NCI-H2107 treated with DMSO at 0.1 percent for 48 hours (cell line): ENCODE measurements at regions not wholly inside any gene's neighbourhood (a gene's known extent, or its start where the extent isn't known, plus 50 kb on each side); places are given as distances from the start of the nearest gene placed in this dataset.
"Not testable (repeated sequence)": the region's sequence is repeated elsewhere in the genome, so short reads cannot be mapped to it uniquely, and the experiment has no call there.

Source experiments
- DNase-seq: peaks from one replicate; lab custom pipeline; 2025; ENCODE audit not compliant: unreplicated experiment; lab: John Stamatoyannopoulos, UW

DNA sequence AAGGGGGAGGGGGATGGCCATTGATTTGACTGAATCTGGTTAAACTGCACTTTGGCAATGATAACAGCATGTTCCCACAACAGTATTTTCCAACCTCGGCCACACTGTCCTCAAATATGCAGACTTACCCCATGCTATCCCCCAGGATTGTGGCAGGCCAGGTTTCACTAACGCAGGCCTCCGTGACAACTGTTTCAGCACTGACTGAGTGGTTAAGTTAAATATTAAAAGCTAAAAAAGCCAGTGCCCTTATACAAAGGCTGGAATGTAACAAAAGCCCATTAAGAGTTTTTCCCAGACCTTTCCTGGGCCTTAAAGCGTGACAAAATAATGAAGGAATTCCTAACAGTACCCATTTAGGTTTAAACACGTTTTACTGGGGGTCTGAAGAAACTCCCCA, 202.9 kb downstream of the USP25 start:
- no peak for DNase-seq

DNA sequence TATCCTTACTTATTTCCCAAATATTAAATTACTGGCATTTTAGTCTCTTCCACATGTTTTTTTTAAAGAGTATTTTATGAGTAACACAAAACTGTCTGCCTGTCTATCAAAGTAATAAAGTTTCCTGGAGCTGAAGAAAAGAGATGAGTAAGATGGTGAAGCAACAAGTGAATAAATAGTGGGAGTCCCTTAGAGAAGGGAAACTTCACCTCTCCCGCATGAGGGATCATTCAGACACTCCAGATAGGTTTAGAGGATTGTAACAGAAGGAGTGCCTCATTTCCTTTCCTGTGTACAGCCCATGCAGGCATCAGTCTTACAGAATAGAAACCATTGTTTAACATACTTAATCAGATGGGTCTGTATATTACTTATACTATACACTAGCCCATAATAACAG, 205.7 kb downstream of the USP25 start:
- DNase-seq, result no peak

DNA sequence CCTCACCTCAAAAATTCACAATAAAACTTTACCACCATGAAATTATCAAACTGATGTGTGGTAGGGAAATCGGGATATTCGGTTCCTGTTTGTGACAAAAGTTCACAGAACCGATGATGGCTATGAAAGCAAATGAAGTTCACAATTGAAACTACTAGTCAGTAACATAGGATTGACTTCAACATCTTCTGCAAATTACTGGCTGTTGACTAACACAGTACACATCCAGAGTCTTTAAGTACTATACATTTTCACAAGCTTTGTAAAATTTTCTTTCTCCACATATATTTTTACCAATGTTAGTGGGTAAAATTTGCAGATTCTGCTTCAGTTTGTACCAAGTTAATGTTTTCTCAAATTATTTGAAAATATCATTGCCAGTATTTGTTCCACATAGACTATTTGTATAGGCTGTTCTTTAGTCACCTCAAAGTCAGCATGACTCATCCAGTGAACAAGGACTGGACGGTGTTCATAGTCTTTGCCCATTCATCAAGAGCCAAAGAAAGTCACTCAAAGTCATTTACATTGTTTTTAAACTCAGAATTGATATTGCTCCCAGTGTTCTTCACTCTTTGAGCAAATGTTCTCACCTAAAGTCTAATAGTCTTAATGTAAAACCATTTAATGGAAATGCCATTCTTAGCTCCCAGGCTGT, 213.4 kb downstream of the USP25 start:
- DNase-seq, result no peak

DNA sequence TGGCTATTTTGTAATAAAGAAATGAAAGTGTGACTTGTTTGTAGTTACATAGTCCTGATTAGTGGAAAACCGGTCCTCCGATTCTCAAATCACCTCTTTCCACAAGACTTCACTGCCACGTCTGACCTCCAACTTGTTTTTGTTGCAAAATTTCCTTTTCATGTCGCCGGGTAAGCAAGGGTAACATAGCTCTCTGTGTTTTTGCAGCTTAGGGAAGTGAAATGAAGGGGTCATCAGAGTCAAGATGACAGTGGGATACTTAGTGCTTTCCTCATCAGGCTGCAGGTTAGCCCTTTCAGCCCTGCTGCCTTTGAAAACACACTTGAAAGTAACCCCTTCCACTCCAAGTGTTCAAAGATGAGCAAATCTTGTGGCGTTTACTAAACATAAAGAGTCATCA, 217.9 kb downstream of the USP25 start:
- DNase-seq, result no peak

DNA sequence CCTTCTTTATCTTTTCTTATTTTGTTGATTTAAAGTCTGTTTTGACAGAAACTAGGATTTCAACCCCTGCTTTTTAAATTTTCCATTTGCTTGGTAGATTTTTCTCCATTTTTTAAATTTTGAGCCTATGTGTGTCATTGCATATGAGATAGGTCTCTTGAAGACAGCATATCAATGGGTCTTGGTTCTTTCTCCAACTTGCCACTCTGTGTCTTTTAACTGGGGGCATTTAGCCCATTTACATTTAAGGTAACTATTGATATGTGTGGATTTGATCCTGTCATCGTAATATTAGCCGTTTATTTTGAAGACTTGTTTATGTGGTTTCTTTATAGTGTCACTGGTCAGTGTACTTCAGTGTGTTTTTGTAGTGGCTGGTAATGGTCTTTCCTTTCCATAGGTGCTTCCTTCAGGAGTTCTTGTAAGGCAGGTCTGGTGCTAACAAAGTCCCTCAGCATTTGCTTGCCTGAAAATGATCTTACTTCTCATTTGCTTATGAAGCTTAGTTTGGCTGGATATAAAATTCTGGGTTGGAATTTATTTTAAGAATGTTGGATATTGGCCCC, 223.9 kb downstream of the USP25 start:
- DNase-seq, result no peak

DNA sequence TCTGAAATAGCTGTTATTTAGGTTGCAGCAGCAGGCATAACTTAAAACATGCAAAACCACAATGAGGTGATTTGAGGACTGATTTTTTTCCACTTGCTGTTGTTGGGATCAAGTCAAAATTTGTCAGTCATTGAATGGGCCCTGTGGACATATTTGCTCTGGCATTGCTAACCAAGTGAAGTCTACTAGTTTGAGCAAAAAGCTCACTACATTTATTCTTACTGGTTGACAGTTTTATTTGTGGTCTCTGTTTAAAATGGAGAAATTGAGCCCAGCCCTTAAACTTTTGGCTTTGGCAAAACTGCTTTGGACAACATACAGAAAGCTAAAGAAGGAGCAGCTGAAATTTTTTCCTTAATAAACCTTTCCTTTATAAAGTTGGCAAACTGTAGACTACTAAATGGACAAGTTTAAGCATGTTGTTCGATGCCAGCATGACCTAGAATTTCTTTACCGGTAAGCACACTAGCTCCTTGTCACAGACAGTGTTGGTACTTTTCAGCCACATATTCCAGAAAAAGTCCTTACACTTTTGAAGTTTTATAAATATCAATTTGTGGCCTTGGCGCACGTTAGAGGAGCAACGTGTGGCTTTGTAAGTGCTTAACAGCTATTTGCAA, 234.6 kb downstream of the USP25 start:
- DNase-seq, result no peak

DNA sequence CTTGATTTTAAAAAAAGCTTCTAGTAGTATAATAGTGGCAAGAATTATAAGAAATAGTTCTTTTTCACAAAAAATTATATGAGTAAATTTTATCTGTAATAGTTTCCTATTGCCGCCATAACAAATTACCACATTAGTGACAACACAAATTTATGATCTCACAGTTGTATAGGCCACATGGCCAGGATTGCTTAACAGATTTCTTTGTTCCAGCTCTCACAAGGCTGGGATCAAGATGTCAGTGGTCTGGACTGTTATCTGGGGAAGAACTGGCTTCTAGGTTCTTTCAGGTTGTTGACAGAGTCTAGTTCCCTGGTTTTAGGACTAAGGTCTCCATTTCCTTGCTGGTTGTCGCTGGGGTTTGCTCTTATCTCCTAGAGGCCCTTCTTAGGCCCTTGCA, 236.4 kb downstream of the USP25 start:
- DNase-seq, result no peak

DNA sequence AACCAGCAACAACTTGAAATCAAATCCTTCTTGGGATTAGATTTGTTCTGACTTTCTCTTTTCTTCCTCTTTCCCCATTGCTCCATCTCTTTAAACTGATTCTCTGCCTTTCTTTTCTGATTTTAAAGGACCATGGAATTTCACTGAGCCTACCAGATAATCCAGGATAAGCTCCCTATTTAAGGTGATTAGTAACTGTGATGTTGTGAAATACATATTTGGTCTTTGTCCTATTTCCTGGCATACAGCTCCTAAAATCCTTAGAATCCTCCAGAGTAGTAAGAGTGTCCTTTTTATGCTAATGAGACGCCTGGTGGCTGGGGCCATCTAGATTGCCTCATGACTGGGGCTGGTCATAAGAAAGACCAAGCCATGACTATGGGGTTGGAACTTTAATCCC, 236.9 kb downstream of the USP25 start:
- no peak for DNase-seq

DNA sequence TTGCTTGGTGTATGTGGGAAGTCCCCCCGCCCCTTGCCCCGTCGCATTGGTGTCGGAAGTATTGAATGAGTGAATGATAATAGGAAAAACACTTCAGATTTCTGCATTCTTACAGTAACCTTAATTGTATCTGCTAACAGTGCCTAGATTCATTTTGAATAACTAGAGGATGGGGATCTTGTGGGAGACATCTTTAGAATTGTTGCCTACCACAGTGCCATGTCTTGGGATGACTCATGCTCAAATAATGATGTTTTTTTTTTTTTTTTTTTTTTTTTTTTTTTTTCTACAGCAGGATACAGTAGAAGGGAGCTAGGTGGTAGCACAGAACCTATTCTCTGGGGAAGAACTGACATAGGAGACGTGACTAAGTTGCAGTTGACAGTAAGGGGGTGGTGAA, 237.9 kb downstream of the USP25 start:
- DNase-seq, result no peak

DNA sequence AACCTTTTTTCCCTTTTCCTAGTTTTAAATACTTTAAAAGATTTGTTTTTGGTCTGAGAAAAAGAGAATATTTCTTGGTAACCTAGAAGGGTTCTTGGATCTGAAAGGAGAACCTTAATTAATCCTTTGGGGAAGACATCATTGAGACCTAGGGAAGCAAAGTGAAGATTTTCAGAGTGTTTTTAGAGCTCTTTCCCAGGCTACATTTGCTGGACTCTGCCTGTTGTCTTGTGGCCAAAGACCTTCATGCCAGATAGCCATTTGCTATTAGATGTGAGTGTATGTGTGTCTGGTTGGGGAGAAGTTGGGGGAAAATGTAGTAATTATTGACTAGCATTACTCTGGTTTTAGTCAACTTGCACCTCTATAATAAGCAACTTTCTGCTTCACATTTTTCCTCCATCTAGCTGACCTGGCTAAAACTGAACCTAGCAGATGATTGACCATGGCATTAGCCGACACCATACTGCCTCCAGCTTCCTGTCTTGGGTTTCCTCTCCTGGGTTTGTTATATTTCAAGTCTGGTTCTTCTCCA, 239.1 kb downstream of the USP25 start:
- DNase-seq, result no peak

DNA sequence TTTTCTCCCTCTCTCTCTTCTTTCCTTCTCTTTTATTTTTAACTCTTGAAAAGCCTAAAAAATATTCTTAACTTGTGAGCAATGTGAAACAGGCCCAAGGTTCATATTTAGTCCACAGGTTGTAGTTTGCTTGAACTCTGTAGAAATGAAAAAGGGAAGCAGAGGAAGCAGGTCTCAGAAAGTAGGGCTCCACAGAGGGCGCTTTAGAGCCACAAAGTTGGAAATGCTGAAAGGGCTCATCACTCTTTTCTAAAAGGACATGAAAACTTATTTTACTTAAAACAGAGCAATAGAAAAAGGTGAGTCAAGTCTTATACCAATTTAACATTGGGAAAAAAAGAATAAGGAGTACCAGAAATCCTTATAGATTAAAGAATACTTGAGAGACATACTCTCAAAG, 247.0 kb downstream of the USP25 start:
- no peak for DNase-seq

DNA sequence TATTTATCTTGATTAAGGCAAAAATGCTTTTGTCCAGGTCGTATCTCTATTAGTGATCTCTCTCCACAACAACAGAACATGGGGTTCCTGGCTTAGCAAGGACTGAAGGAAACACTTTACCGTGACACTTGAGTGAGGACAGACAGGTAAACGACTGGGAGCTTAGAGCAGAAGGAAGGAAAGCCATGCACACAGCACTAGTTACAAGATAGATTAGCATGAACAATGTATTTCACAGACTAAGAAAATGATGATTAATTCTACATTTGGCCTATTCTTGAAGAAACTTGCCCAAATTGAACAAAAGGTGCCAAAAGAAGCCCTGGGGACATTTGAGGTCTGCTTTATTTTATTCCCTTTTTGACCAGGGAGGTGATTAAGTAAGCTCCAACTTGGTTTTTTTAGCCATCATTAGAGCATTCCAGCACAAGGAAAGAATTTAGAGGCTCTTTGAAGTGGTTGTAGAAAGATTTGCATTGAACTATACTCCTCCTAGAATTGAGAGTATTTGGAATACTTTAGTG, 248.5 kb downstream of the USP25 start:
- no peak for DNase-seq

DNA sequence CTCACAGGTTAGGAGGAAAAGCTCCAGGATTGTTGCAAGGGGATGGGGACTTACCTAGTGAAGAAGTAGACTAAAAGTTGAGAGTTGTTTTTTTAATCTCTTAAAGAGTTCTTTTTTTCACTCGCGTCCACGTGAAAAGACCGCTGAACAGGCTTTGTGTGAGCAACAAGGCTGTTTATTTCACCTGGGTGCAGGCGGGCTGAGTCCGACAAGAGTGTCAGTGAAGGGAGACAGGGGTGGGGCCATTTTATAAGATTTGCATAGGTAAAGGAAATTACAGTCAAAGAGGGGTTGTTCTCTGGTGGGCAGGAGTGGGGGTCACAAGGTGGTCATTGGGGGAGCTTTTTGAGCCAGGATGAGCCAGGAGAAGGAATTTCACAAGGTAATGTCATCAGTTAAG, 249.7 kb downstream of the USP25 start:
- not testable (repeated sequence) for DNase-seq

DNA sequence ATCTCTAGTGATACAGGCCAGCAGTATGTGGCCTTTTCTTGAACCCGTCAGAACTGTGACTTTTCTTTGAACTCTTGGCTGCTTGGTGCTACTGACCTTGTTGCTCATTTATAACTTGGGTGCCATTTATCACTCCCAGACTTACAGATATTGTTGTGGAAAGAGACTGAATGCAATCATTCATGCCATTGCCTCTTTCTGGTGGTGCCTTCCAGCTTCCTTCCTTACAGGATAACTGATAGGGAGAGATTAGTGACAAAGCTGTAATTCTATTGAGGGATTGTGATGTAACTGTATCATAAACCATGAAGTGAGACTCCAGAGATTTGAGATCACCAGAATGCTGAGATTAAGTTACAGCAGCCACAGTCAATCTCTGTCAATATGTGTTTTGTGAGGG, 256.5 kb downstream of the USP25 start:
- DNase-seq, result no peak

DNA sequence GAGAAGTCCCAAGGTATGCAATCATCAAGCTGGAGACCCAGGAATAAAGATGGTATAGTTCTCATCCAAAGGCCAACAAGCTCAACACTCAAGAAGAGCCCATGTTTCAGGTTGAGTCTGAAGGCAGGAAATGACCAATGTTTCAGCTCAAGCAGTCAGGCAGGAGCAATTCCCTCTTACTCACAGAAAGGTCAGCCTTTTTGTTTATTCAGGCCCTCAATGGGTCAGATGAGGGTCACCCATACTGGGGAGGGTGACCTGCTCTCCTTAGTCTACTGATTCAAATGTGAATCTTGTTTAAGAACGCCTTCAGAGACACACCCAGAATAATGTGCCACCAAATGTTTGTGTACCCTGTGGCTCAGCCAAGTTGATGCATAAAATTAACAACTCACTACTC, 262.4 kb downstream of the USP25 start:
- no peak for DNase-seq

DNA sequence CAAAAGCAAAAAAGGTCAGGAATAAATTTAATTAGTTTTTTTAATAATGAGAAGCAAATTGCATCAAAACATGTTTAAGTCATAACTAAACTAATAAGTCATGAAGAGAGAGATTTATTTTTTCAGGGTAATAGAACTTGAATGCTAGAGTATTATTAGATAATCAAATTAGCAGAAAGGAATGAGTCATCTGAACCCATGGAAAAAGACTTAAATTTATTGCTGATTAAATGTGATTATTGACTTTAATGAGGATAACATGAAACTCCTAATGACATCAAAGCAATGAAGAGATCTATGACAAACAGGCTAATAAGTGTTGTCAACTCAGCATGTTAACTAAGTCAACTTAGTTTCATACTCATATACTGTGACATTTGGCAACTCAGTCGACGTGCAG, 264.2 kb downstream of the USP25 start:
- no peak for DNase-seq

DNA sequence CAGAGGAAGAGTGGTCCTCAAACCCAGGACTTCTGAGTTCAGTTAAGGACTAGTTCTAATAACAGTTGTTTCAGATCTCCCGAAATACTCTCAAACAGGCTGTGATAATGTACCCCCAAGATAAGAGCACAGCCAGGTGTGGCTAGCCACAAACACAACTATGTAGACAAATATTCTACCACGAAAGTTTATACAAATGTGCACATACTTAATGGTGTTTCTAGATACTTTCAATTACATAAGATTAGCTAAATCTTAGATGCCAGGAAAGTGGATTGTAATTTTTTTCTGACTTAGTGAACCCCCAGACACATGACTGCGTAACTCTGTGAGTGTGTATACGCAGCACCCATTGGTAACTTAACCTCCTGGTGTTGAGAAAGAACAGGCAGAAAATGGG, 270.0 kb downstream of the USP25 start:
- no peak for DNase-seq

DNA sequence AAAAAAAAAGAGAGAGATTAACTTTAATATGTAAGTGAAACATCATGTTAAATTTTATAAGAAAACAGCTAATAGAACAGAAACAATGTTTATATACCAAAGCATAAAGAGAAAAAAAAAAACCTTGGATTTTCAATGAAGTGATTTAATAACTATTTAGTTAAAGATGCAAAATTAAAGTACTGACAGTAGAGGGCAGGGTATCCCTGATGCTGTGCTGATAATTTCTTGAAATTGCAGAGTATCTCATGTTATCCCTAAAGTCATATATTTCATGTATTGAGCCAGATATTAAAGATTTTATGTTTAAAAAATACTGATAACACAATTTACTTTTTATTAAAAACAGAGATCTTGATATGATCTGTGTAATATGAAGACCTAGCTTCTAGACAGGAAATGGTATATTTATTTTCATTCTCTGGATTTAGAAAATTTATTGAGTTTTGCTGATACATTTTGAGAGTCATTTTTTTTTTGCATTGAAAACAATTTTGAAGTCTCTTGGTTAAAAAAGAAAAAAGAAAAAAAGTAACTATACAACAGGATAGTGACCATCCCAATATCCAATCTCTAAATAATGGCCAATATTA, 273.2 kb downstream of the USP25 start:
- no peak for DNase-seq

DNA sequence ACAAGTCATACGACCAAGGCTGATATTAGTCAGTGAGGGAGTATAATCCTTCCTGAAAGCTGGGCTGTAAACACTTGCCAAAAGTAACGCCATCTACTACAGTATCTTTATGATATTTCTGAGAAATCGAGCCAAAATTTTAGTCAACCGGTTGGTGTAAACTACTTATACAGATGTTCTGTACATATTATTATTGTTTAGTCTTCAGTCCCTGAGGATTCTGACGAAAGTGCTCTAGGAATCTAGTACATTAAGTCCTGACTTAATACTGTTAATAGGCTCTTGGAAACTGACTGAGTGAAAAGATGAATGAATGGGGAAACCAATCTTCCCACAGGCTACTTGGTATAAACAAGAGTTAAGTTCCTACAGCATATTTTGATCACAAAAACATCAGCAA, 274.3 kb downstream of the USP25 start:
- no peak for DNase-seq

DNA sequence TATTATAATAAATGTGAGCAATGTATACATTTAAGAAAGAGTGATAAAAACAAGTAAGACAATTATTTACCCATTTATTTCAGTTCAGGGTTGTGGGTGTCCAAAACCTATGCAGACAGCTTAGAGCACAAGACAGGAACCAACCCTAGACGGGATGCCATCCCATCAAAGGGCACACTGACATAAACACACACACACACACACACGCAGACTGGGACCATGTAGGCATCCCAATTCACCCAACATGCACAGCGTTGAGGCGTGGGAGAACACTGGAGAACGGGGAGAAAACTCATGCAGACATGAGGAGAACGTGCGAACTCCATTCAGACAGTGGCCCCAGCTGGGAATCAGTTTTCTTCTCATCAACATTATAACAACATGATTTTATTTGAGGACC, 274.7 kb downstream of the USP25 start:
- DNase-seq, result no peak

DNA sequence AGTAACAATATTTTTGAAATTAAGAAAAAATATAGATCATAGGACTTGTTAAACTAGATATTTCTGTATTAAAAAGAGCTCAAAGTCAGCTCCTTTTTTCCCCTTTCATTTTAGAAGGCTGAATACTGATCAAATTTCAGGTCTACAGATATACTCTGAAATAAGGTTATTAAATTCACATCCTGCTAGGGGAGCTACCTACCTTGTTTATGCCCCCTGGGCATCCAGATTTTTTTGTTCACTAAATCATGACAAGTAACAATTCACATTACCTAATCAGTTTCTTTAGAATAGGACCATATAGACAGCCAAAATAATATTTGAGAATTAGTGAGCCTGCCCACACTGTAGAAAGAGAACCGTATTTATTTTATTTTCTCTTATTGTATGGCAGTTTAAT, 276.2 kb downstream of the USP25 start:
- no peak for DNase-seq

DNA sequence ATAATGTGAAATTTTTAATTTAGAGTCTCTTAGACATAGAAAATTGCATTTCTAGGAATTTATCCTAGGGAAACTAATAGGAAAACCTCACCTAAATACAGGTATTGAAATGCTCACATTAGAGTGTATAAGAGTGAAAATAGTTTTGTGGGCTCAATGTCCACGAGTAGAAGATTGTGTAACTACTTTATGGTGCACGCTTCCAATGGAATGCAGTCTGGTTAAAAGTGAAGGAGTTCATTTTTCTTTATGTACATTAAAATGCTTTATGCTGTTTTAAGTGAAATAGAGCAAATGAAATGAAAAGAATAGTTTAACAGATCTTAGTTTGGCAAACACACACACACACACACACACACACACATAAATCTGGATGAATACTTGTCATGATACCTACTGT, 278.2 kb downstream of the USP25 start:
- DNase-seq, result no peak
